Cardiac muscle cell (in vitro differentiated cells and primary cell): ENCODE measurements at regions not wholly inside any gene's neighbourhood (a gene's known extent, or its start where the extent isn't known, plus 50 kb on each side); places are given as distances from the start of the nearest gene placed in this dataset.

Experiments used
- DNase-seq, 2 donors: peaks; one replicate each; pipeline versions ENCODE4 v3.0.0 to v3.0.0-alpha.2; 2010 to 2017; ENCODE audit warnings: low read depth in 1 of 2, low spot score in 1 of 2
- H3K27ac ChIP-seq: fragments of 200-600 bp; sonication (generic); 2 replicates; pipeline ENCODE4 v1.5.1; 2016
- H3K27me3 ChIP-seq: fragments of 200-600 bp; sonication (generic); 2 replicates; pipeline ENCODE4 v1.6.0; 2016; ENCODE audit warnings: control low read depth
- H3K36me3 ChIP-seq: fragments of 200-600 bp; sonication (generic); 2 replicates; pipeline ENCODE4 v1.5.1; 2016; ENCODE audit warnings: control low read depth
- H3K4me1 ChIP-seq: fragments of 200-600 bp; sonication (generic); 2 replicates; pipeline ENCODE4 v1.8.1; 2017; ENCODE audit warnings: low read depth, mild to moderate bottlenecking, mixed run types
- H3K4me3 ChIP-seq: fragments of 200-600 bp; sonication (generic); 2 replicates; pipeline ENCODE4 v1.5.1; 2016; ENCODE audit warnings: mild to moderate bottlenecking
- H3K9me3 ChIP-seq: fragments of 200-600 bp; sonication (generic); 2 replicates; pipeline ENCODE4 v1.5.1; 2017; ENCODE audit warnings: low read depth, mild to moderate bottlenecking, control low read depth
- TF ChIP-seq, protein P1 (sequence below): IDR thresholded peaks from 2 replicates; pipeline ENCODE4 v1.5.1; 2012; ENCODE audit warnings: low read depth, mild to moderate bottlenecking, low read length

DNA sequence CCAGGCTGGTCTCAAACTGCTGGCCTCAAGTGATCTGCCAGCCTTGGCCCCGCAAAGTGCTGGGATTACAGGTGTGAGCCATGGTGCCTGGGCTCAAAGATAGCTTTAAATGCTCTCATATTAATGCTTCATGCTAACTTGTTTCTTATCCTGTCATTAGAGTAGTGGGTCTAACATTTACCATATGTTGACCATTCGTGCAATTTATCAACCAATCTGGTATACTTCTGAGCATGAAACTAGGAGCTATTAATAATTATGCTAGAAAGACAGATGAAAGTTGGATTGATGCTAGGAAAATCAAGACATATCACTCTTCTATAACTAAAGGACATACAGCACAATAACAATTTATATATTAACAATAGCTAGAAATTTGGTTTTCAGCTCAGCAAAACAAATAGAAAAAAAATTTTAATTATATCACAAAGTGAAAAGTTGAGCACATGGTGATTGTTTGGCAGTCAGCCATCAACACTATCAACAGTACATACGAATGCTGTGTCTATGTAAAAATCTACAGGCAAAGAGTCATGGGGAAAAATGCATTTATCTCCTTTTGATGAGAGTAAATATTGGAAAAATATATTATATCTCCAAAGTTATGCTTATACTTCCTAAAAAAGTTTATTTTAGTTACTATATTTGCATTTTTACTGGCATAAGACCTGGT is 112.1 kb upstream of the ABCB5 start:
- Histone ChIP-seq H3K9me3 (no peaks in the 10 kb centered on the region), H3K27ac (no peak overlapping the region), H3K4me3 (no peak overlapping the region), H3K27me3 (no peaks in the 10 kb centered on the region), H3K4me1 (no peaks in the 10 kb centered on the region), H3K36me3 (no peaks in the 10 kb centered on the region)
- TF ChIP-seq, protein P1, sequence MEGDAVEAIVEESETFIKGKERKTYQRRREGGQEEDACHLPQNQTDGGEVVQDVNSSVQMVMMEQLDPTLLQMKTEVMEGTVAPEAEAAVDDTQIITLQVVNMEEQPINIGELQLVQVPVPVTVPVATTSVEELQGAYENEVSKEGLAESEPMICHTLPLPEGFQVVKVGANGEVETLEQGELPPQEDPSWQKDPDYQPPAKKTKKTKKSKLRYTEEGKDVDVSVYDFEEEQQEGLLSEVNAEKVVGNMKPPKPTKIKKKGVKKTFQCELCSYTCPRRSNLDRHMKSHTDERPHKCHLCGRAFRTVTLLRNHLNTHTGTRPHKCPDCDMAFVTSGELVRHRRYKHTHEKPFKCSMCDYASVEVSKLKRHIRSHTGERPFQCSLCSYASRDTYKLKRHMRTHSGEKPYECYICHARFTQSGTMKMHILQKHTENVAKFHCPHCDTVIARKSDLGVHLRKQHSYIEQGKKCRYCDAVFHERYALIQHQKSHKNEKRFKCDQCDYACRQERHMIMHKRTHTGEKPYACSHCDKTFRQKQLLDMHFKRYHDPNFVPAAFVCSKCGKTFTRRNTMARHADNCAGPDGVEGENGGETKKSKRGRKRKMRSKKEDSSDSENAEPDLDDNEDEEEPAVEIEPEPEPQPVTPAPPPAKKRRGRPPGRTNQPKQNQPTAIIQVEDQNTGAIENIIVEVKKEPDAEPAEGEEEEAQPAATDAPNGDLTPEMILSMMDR, result no peak
- DNase-seq, result no peak

DNA sequence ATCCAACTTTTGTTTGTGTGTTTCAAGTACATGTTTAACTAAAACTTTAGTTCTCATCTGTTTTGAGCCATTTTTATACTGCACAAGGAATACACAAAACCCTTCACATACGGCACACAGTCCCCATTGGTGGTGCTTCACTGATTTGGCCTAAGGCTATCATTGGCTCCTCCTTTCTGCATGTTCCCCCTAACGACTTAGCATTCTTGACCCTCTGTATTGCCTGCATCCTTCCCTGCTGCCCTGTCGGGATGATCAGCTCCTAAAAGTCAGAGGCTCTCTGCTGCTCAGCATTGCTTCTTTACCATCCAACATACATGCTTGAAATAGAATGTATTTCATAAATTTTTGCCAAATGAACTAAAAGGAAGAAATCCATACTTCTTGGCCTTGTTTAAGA is 111.4 kb upstream of the ABCB5 start:
- no peaks in the 10 kb centered on the region for H3K27me3 ChIP-seq
- H3K4me1 ChIP-seq, result no peaks in the 10 kb centered on the region
- H3K27ac ChIP-seq, result no peak overlapping the region
- H3K4me3 ChIP-seq, result no peak overlapping the region
- TF ChIP-seq, protein P1, result no peak
- no peaks in the 10 kb centered on the region for H3K36me3 ChIP-seq
- no peaks in the 10 kb centered on the region for H3K9me3 ChIP-seq
- no peak for DNase-seq

DNA sequence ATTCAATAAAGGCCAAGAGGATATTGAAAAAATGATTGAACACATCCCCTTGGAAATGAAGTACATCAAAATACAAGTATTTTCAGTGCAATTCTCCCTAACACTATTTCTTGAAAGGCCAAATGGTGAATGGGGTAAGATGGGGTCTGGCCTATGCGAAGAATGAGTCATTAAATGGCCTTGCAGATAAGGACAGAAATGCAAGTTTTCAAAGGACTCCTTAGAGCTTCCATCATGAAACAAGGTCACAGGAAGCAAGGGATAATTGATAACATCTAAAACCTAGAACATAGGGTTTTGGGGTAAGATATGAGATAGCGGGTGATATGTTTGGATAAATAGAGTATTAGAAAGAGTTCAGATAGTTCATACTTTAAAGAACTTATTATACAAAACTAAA is 109.3 kb upstream of the ABCB5 start:
- H3K27ac ChIP-seq, result no peak overlapping the region
- no peaks in the 10 kb centered on the region for H3K27me3 ChIP-seq
- H3K4me3 ChIP-seq, result no peak overlapping the region
- H3K36me3 ChIP-seq, result no peaks in the 10 kb centered on the region
- DNase-seq, result no peak
- TF ChIP-seq, protein P1, result no peak
- H3K9me3 ChIP-seq, result no peaks in the 10 kb centered on the region
- H3K4me1 ChIP-seq, result no peaks in the 10 kb centered on the region

DNA sequence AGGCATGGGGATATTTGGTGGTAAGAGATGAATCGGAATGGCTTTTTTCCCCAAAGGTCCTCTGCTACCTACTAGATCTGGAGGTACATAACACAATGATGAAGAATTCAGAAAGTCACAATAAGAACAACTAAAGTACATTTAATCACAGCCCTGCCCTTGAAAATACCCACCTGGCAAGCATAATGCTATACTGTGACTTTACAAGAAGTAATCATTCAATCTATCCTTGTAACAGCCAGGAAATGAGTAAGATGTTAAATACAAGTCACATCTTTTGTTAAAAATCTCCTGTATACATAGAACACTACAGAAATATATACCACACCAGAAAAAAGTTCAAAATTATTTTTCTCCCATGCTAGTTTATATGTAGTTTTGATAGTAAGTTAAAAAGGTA is 108.3 kb upstream of the ABCB5 start:
- Histone ChIP-seq H3K4me3 (no peak overlapping the region), H3K4me1 (no peaks in the 10 kb centered on the region), H3K27me3 (no peaks in the 10 kb centered on the region), H3K9me3 (no peaks in the 10 kb centered on the region), H3K36me3 (no peaks in the 10 kb centered on the region), H3K27ac (no peak overlapping the region)
- TF ChIP-seq, protein P1, result no peak
- no peak for DNase-seq

DNA sequence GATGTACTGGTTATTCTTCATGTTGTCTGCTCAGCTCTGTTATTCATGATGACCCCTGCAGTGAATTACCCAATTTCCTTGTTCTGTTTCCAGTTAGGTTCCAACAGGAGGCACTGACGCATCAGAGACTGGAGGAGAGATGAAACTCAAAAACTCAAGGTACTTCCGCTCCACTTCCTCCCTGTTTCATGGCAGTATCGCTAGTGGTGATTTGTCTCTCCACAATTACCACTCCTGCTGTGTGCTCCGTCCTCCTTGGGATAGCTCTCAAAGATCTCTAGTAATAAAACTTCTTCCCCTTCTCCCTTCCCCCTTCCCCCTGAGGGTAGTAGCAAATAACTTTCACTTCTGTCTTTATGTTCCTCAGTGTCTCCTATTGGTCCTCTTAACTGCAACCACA is 107.4 kb upstream of the ABCB5 start:
- H3K27ac ChIP-seq, result no peak overlapping the region
- no peaks in the 10 kb centered on the region for H3K36me3 ChIP-seq
- no peak overlapping the region for H3K4me3 ChIP-seq
- no peaks in the 10 kb centered on the region for H3K9me3 ChIP-seq
- no peaks in the 10 kb centered on the region for H3K27me3 ChIP-seq
- DNase-seq, result no peak
- H3K4me1 ChIP-seq, result no peaks in the 10 kb centered on the region
- TF ChIP-seq, protein P1, result no peak
